ENCODE measurements at regions not wholly inside any gene's neighbourhood (a gene's known extent, or its start where the extent isn't known, plus 50 kb on each side); places are given as distances from the start of the nearest gene placed in this dataset.

- TF ChIP-seq POLR2AphosphoS5 (IDR thresholded peaks at IDR 0.05; ENCODE audit: low read depth, low read length) = no peak
- TF ChIP-seq CTCF (IDR thresholded peaks at IDR 0.05) = no peak
- no peak for TF ChIP-seq TCF7L2 (IDR thresholded peaks at IDR 0.05; ENCODE audit: low read depth, low read length)
- TF ChIP-seq SIN3A (IDR thresholded peaks at IDR 0.05; ENCODE audit: borderline replicate concordance, insufficient read depth, low read depth, low read length) = no peak
Observed at GRCh38 chr6:78101387-78101786, 448.5 kb downstream of the MEI4 start.

Measured in Panc1 (cell line).